ENCODE measurements at regions not wholly inside any gene's neighbourhood (a gene's known extent, or its start where the extent isn't known, plus 50 kb on each side); places are given as distances from the start of the nearest gene placed in this dataset.

DNA sequence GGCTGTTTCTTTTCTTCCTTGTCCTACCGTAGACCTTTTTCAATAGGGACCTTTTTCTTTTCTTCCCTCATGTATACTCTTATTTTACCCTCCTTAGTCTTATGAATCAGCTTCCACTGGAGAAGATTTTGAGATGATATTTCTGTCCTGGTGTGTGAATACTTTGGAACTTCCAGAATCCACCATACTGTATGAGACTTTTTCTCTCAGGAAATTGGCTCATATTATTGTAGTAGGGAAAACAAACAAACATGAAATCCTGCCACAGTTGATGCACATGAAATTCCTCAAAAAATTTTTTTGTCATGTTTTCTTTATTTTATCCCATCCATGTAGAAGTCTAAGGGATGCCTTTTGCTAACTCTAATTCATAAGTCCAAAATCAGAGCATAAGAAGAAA lies 289.3 kb upstream of the PLSCR5 start:
- in situ Hi-C loops (cut with HindIII; ENCODE audit: low pct_unique_long_range_greater_than_20kb, low sequenced_read_pairs), result no loop called here
- DNase-seq (ENCODE audit: low read depth, low spot score) (no peak), ATAC-seq (no peak)
- no peak for TF ChIP-seq SIN3A (IDR thresholded peaks at IDR 0.05; ENCODE audit: borderline replicate concordance, insufficient read depth, low read depth, low read length)
- TF ChIP-seq TCF7L2 (IDR thresholded peaks at IDR 0.05; ENCODE audit: low read depth, low read length), result no peak
- TF ChIP-seq POLR2AphosphoS5 (IDR thresholded peaks at IDR 0.05; ENCODE audit: low read depth, low read length), result no peak
- intact Hi-C loops (cut with micrococcal nuclease; ENCODE audit: unreplicated experiment), result no loop called here
- H3K27ac ChIP-seq (ENCODE audit: low read length), result no peak overlapping the region
- POLR2A ChIA-PET, result no interaction called here
- H3K9me3 ChIP-seq (ENCODE audit: control insufficient read depth, insufficient read depth, low read depth, low read length), result no peaks in the 10 kb centered on the region
- H3K36me3 ChIP-seq (ENCODE audit: control insufficient read depth, insufficient read depth, low read length), result no peaks in the 10 kb centered on the region
- no peaks in the 10 kb centered on the region for H3K4me1 ChIP-seq (ENCODE audit: control insufficient read depth, insufficient read depth, low read length)
- no peaks in the 10 kb centered on the region for H3K27me3 ChIP-seq (ENCODE audit: control insufficient read depth, insufficient read depth, low read length)
- CTCF ChIA-PET, result no interaction called here
- no TSS peak for BruUV-seq (replicated peaks)
- H3K4me3 ChIP-seq (ENCODE audit: low read depth in 2 of 2, low read length in 2 of 2), result no peak overlapping the region

DNA sequence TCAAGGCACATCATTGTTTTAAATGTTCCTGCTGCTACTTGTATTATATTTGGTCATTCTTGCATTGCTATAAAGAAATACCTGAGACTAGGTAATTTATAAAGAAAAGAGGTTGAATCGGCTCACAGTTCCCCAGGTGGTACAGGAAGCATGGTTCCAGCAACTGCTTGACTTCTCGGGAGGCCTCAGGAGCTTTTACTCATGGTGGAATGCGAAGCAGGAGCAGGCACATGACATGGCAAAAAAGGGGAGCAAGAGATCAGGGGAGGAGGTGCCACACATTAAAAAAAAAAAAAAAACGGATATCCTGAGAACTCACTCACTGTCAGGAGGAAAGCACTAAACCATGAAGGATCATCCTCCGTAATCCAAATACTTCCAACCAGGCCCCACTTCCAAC lies 286.9 kb upstream of the PLSCR5 start:
- TF ChIP-seq POLR2AphosphoS5 (IDR thresholded peaks at IDR 0.05; ENCODE audit: low read depth, low read length), result no peak
- TF ChIP-seq, protein P1, sequence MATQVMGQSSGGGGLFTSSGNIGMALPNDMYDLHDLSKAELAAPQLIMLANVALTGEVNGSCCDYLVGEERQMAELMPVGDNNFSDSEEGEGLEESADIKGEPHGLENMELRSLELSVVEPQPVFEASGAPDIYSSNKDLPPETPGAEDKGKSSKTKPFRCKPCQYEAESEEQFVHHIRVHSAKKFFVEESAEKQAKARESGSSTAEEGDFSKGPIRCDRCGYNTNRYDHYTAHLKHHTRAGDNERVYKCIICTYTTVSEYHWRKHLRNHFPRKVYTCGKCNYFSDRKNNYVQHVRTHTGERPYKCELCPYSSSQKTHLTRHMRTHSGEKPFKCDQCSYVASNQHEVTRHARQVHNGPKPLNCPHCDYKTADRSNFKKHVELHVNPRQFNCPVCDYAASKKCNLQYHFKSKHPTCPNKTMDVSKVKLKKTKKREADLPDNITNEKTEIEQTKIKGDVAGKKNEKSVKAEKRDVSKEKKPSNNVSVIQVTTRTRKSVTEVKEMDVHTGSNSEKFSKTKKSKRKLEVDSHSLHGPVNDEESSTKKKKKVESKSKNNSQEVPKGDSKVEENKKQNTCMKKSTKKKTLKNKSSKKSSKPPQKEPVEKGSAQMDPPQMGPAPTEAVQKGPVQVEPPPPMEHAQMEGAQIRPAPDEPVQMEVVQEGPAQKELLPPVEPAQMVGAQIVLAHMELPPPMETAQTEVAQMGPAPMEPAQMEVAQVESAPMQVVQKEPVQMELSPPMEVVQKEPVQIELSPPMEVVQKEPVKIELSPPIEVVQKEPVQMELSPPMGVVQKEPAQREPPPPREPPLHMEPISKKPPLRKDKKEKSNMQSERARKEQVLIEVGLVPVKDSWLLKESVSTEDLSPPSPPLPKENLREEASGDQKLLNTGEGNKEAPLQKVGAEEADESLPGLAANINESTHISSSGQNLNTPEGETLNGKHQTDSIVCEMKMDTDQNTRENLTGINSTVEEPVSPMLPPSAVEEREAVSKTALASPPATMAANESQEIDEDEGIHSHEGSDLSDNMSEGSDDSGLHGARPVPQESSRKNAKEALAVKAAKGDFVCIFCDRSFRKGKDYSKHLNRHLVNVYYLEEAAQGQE (IDR thresholded peaks at IDR 0.05; ENCODE audit: insufficient read depth in 1 of 2, low read depth in 2 of 2, low read length in 1 of 2), result no peak
- TF ChIP-seq TCF7L2 (IDR thresholded peaks at IDR 0.05; ENCODE audit: low read depth, low read length), result no peak
- TF ChIP-seq, protein P2, sequence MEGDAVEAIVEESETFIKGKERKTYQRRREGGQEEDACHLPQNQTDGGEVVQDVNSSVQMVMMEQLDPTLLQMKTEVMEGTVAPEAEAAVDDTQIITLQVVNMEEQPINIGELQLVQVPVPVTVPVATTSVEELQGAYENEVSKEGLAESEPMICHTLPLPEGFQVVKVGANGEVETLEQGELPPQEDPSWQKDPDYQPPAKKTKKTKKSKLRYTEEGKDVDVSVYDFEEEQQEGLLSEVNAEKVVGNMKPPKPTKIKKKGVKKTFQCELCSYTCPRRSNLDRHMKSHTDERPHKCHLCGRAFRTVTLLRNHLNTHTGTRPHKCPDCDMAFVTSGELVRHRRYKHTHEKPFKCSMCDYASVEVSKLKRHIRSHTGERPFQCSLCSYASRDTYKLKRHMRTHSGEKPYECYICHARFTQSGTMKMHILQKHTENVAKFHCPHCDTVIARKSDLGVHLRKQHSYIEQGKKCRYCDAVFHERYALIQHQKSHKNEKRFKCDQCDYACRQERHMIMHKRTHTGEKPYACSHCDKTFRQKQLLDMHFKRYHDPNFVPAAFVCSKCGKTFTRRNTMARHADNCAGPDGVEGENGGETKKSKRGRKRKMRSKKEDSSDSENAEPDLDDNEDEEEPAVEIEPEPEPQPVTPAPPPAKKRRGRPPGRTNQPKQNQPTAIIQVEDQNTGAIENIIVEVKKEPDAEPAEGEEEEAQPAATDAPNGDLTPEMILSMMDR (IDR thresholded peaks at IDR 0.05), result no peak
- TF ChIP-seq SIN3A (IDR thresholded peaks at IDR 0.05; ENCODE audit: borderline replicate concordance, insufficient read depth, low read depth, low read length), result no peak
- Histone ChIP-seq H3K27ac (ENCODE audit: low read length) (no peak overlapping the region), H3K4me3 (ENCODE audit: low read depth in 2 of 2, low read length in 2 of 2) (no peak overlapping the region), H3K36me3 (ENCODE audit: control insufficient read depth, insufficient read depth, low read length) (no peaks in the 10 kb centered on the region), H3K27me3 (ENCODE audit: control insufficient read depth, insufficient read depth, low read length) (no peaks in the 10 kb centered on the region), H3K9me3 (ENCODE audit: control insufficient read depth, insufficient read depth, low read depth, low read length) (no peaks in the 10 kb centered on the region), H3K4me1 (ENCODE audit: control insufficient read depth, insufficient read depth, low read length) (no peaks in the 10 kb centered on the region)
- BruUV-seq (replicated peaks), result no TSS peak
- intact Hi-C loops (cut with micrococcal nuclease; ENCODE audit: unreplicated experiment) (no loop called here), in situ Hi-C loops (cut with HindIII; ENCODE audit: low pct_unique_long_range_greater_than_20kb, low sequenced_read_pairs) (no loop called here)
- ATAC-seq, result no peak
- no peak for DNase-seq (ENCODE audit: low read depth, low spot score)
- ChIA-PET CTCF (no interaction called here), POLR2A (no interaction called here)

DNA sequence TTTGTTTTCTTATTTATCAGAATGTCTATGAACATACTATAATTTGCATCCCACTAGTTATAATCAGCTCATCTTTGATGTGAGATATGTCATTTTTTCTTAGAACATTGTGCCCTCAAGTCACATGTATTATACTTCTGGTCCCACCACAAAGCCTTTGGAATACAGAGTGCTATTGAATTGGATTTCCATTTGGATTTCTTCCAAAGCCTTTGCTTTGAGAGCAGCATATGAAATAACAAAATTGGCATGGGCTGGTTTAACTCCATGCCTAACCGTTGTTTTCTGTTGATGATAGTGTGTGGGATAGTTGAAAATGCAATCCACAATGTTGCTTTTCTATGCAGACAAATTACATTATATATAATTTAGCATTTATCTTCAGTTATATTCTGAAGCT lies 284.5 kb upstream of the PLSCR5 start:
- TF ChIP-seq, protein P1 (IDR thresholded peaks at IDR 0.05; ENCODE audit: insufficient read depth in 1 of 2, low read depth in 2 of 2, low read length in 1 of 2), result no peak
- TF ChIP-seq POLR2AphosphoS5 (IDR thresholded peaks at IDR 0.05; ENCODE audit: low read depth, low read length) (no peak), TCF7L2 (IDR thresholded peaks at IDR 0.05; ENCODE audit: low read depth, low read length) (no peak), SIN3A (IDR thresholded peaks at IDR 0.05; ENCODE audit: borderline replicate concordance, insufficient read depth, low read depth, low read length) (no peak)
- TF ChIP-seq, protein P2 (IDR thresholded peaks at IDR 0.05), result no peak
- DNase-seq (ENCODE audit: low read depth, low spot score) (no peak), ATAC-seq (no peak)
- H3K27me3 ChIP-seq (ENCODE audit: control insufficient read depth, insufficient read depth, low read length), result no peaks in the 10 kb centered on the region
- H3K9me3 ChIP-seq (ENCODE audit: control insufficient read depth, insufficient read depth, low read depth, low read length), result no peaks in the 10 kb centered on the region
- H3K4me1 ChIP-seq (ENCODE audit: control insufficient read depth, insufficient read depth, low read length), result no peaks in the 10 kb centered on the region
- no peak overlapping the region for H3K4me3 ChIP-seq (ENCODE audit: low read depth in 2 of 2, low read length in 2 of 2)
- intact Hi-C loops (cut with micrococcal nuclease; ENCODE audit: unreplicated experiment), result no loop called here
- H3K36me3 ChIP-seq (ENCODE audit: control insufficient read depth, insufficient read depth, low read length), result no peaks in the 10 kb centered on the region
- in situ Hi-C loops (cut with HindIII; ENCODE audit: low pct_unique_long_range_greater_than_20kb, low sequenced_read_pairs), result no loop called here
- no TSS peak for BruUV-seq (replicated peaks)
- H3K27ac ChIP-seq (ENCODE audit: low read length), result no peak overlapping the region
- ChIA-PET CTCF (no interaction called here), POLR2A (no interaction called here)
